Caco-2 (cell line): ENCODE measurements at regions not wholly inside any gene's neighbourhood (a gene's known extent, or its start where the extent isn't known, plus 50 kb on each side); places are given as distances from the start of the nearest gene placed in this dataset.

Experiments
- BruUV-seq: library from RNA; stranded (reverse); fragments of 400-500 nt; replicated peaks from 2 replicates; lab custom pipeline; 2021; lab: Mats Ljungman, UMichigan
- CTCF ChIA-PET: fragments of 300-600 bp; sonication (Branson Sonifier 250); formaldehyde crosslinking; loops from one replicate; lab custom pipeline; 2022; ENCODE audit warnings: antibody characterized with exemption; lab: Charles Lee
- POLR2A ChIA-PET: fragments of 300-600 bp; sonication (Branson Sonifier 250); formaldehyde crosslinking; loops from one replicate; lab custom pipeline; 2022; ENCODE audit warnings: antibody characterized with exemption; lab: Charles Lee
- DNase-seq, 2 experiments: peaks; one replicate each; pipeline versions ENCODE4 v3.0.0 to v3.0.0-alpha.2; 2020 to 2022
- H3K27me3 ChIP-seq: replicated peaks from 2 replicates; pipeline ENCODE4 v1.6.0; 2011; ENCODE audit warnings: low read length; ENCODE audit not compliant: control insufficient read depth, insufficient read depth
- H3K36me3 ChIP-seq: 2 replicates; pipeline ENCODE4 v1.5.1; 2011; ENCODE audit warnings: low read length; ENCODE audit not compliant: control insufficient read depth, insufficient read depth
- H3K4me1 ChIP-seq: fragments of 250-450 bp; sonication (Bioruptor Pico); 2 replicates; pipeline ENCODE4 v1.5.1; 2020; ENCODE audit warnings: mild to moderate bottlenecking
- H3K4me3 ChIP-seq: 2 replicates; pipeline ENCODE4 v1.5.1; 2011; ENCODE audit warnings: low read depth, mild to moderate bottlenecking, control low read depth, low read length
- H3K9me3 ChIP-seq: fragments of 250-450 bp; sonication (Bioruptor Pico); 2 replicates; pipeline ENCODE4 v1.5.1; 2020; ENCODE audit warnings: mild to moderate bottlenecking, moderate library complexity
- H3K27ac Mint-ChIP-seq: one replicate; pipeline ENCODE4 v1.8.0; 2022; ENCODE audit warnings: mixed read lengths; ENCODE audit not compliant: unreplicated experiment
- H3K27me3 Mint-ChIP-seq: one replicate; pipeline ENCODE4 v1.8.0; 2022; ENCODE audit warnings: mixed read lengths; ENCODE audit not compliant: insufficient read depth, unreplicated experiment
- H3K36me3 Mint-ChIP-seq: one replicate; pipeline ENCODE4 v1.8.0; 2022; ENCODE audit warnings: mild to moderate bottlenecking, mixed read lengths; ENCODE audit not compliant: insufficient read depth, unreplicated experiment
- H3K4me1 Mint-ChIP-seq: one replicate; pipeline ENCODE4 v1.8.0; 2022; ENCODE audit warnings: low read depth, mixed read lengths; ENCODE audit not compliant: unreplicated experiment
- H3K4me3 Mint-ChIP-seq: one replicate; pipeline ENCODE4 v1.8.0; 2022; ENCODE audit warnings: mild to moderate bottlenecking, moderate library complexity, mixed read lengths; ENCODE audit not compliant: unreplicated experiment
- H3K9me3 Mint-ChIP-seq: one replicate; pipeline ENCODE4 v1.8.0; 2022; ENCODE audit warnings: mixed read lengths; ENCODE audit not compliant: unreplicated experiment
- CTCF ChIP-seq, 2 experiments: fragments of 200-600 bp in 1 of 2; IDR thresholded peaks; 1 replicate in 1 of 2; 2 replicates in 1 of 2; pipeline versions ENCODE4 v1.5.1 to v1.8.0; 2011 to 2022; ENCODE audit warnings: antibody characterized with exemption in 1 of 2, control low read depth in 1 of 2, inconsistent platforms in 1 of 2, low read depth in 1 of 2, low read length in 1 of 2, mild to moderate bottlenecking in 1 of 2, moderate library complexity in 1 of 2; ENCODE audit not compliant: insufficient read depth in 1 of 2, severe bottlenecking in 1 of 2, unreplicated experiment in 1 of 2
- intact Hi-C: fragments of 100-400 bp; cut with micrococcal nuclease; formaldehyde crosslinking; loops from one replicate; pipeline ENCODE4 v1.10.0; 2022; ENCODE audit not compliant: unreplicated experiment

DNA sequence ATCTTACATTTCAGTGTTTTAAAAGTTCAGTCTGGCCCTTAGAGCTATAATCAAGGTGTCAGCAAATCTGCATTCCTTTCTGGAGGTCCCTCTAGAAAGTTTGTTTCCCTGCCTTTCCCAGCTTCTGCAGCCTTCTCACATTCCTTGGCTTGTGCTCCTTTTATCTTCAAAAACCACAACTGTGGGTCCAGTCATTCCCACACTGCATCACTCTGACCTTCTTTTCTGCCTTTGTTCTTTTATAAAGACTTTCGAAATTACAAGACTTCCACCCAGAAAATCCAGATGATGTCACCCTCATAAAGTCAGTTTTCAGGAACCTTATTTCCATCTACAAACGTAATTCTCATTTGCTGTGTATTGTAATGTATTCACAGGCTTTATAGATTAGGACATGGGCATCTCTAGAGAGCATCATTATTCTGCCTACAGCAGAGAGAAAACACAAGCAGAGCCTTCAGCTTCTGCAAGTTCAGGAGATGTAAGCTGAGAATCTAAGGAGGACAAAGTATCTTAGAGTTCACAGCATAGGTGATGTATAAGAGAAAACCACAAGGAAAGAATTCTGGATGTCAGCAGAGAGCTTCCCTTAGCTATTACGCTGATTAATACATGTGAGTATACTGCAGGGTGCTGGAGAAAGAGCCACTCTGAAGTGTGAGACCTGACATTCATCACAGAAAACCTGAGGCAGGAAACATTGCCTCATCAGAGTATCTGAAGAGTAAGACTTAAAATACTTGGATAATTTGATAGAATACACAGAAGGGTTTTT, 1100.2 kb downstream of the CBLN2 start:
- no peaks in the 10 kb centered on the region for H3K27me3 Mint-ChIP-seq
- BruUV-seq: no TSS peak

GRCh38 chr18:71442731-71443141, 1101.4 kb downstream of the CBLN2 start:
- no peak overlapping the region for H3K4me3 Mint-ChIP-seq
- no peaks in the 10 kb centered on the region for H3K27me3 ChIP-seq
- H3K36me3 ChIP-seq: no peaks in the 10 kb centered on the region
- no peaks in the 10 kb centered on the region for H3K4me1 Mint-ChIP-seq
- DNase-seq: no peak
- H3K36me3 Mint-ChIP-seq: no peaks in the 10 kb centered on the region
- no peak overlapping the region for H3K27ac Mint-ChIP-seq
- intact Hi-C loops: no loop called here
- no peak overlapping the region for H3K4me3 ChIP-seq
- no peaks in the 10 kb centered on the region for H3K4me1 ChIP-seq
- ChIA-PET CTCF (no interaction called here), POLR2A (no interaction called here)
- no peak for TF ChIP-seq CTCF (IDR thresholded peaks at IDR 0.05; ENCODE audit: insufficient read depth in 1 of 2, low read depth in 1 of 2, low read length in 1 of 2, severe bottlenecking in 1 of 2, unreplicated experiment in 1 of 2)
- no peaks in the 10 kb centered on the region for H3K9me3 Mint-ChIP-seq
- no TSS peak for BruUV-seq
- no peaks in the 10 kb centered on the region for H3K27me3 Mint-ChIP-seq
- no peaks in the 10 kb centered on the region for H3K9me3 ChIP-seq

More for the DNA sequence above, 1100.2 kb downstream of the CBLN2 start:
- Mint-ChIP-seq H3K36me3 (no peaks in the 10 kb centered on the region), H3K4me1 (no peaks in the 10 kb centered on the region), H3K9me3 (no peaks in the 10 kb centered on the region), H3K4me3 (no peak overlapping the region), H3K27ac (no peak overlapping the region)
- POLR2A ChIA-PET: no interaction called here
- Histone ChIP-seq H3K36me3 (no peaks in the 10 kb centered on the region), H3K9me3 (no peaks in the 10 kb centered on the region), H3K4me3 (no peak overlapping the region), H3K4me1 (no peaks in the 10 kb centered on the region), H3K27me3 (no peaks in the 10 kb centered on the region)
- DNase-seq: no peak
- intact Hi-C loops: no loop called here
- no peak for TF ChIP-seq CTCF (IDR thresholded peaks at IDR 0.05; ENCODE audit: insufficient read depth in 1 of 2, low read depth in 1 of 2, low read length in 1 of 2, severe bottlenecking in 1 of 2, unreplicated experiment in 1 of 2)
- CTCF ChIA-PET: no interaction called here

- POLR2A ChIA-PET: no interaction called here
- Mint-ChIP-seq H3K27me3 (no peaks in the 10 kb centered on the region), H3K4me3 (no peak overlapping the region), H3K36me3 (no peaks in the 10 kb centered on the region), H3K4me1 (no peaks in the 10 kb centered on the region), H3K27ac (no peak overlapping the region), H3K9me3 (no peaks in the 10 kb centered on the region)
- no peak for DNase-seq
- no peaks in the 10 kb centered on the region for H3K9me3 ChIP-seq
- BruUV-seq: no TSS peak
- H3K36me3 ChIP-seq: no peaks in the 10 kb centered on the region
- CTCF ChIA-PET: no interaction called here
- H3K4me1 ChIP-seq: no peaks in the 10 kb centered on the region
- no peak for TF ChIP-seq CTCF (IDR thresholded peaks at IDR 0.05; ENCODE audit: insufficient read depth in 1 of 2, low read depth in 1 of 2, low read length in 1 of 2, severe bottlenecking in 1 of 2, unreplicated experiment in 1 of 2)
- intact Hi-C loops: no loop called here
- no peaks in the 10 kb centered on the region for H3K27me3 ChIP-seq
- no peak overlapping the region for H3K4me3 ChIP-seq
These were observed 1103.0 kb downstream of the CBLN2 start for GRCh38 chr18:71441156-71441555.
